COLO668 (cell line): ENCODE measurements at regions not wholly inside any gene's neighbourhood (a gene's known extent, or its start where the extent isn't known, plus 50 kb on each side); places are given as distances from the start of the nearest gene placed in this dataset.

Experiments used
- DNase-seq: peaks from one replicate; lab custom pipeline; 2025; ENCODE audit not compliant: unreplicated experiment; lab: John Stamatoyannopoulos, UW

- DNase-seq: peak; percentile 63
These were observed 109.7 kb downstream of the B3GNT2 start for GRCh38 chr2:62305421-62306176.

- peak; percentile 93 for DNase-seq
These were observed 108.8 kb downstream of the B3GNT2 start for GRCh38 chr2:62304429-62305417.

- DNase-seq: no peak
These were observed 107.9 kb downstream of the B3GNT2 start for GRCh38 chr2:62303788-62304187.

- DNase-seq: no peak
These were observed 106.9 kb downstream of the B3GNT2 start for GRCh38 chr2:62302631-62303435.

- no peak for DNase-seq
These were observed 105.0 kb downstream of the B3GNT2 start for GRCh38 chr2:62300925-62301324.

- DNase-seq: no peak
These were observed 101.7 kb downstream of the B3GNT2 start for GRCh38 chr2:62297624-62298010.

GRCh38 chr2:62296832-62297623 lies 101.1 kb downstream of the B3GNT2 start:
- DNase-seq: no peak

GRCh38 chr2:62296034-62296831 lies 100.3 kb downstream of the B3GNT2 start:
- DNase-seq: no peak

GRCh38 chr2:62293490-62294271 lies 97.8 kb downstream of the B3GNT2 start:
- DNase-seq: peak; percentile 88

GRCh38 chr2:62293151-62293489 lies 97.2 kb downstream of the B3GNT2 start:
- no peak for DNase-seq

GRCh38 chr2:62292190-62292589 lies 96.3 kb downstream of the B3GNT2 start:
- DNase-seq: no peak

GRCh38 chr2:62291517-62292137 lies 95.7 kb downstream of the B3GNT2 start:
- no peak for DNase-seq

- no peak for DNase-seq
These were observed 95.1 kb downstream of the B3GNT2 start for GRCh38 chr2:62291052-62291451.

- peak; percentile 99 for DNase-seq
These were observed 92.3 kb downstream of the B3GNT2 start for GRCh38 chr2:62287899-62288880.

- no peak for DNase-seq
These were observed 91.4 kb downstream of the B3GNT2 start for GRCh38 chr2:62287282-62287681.

GRCh38 chr2:62286089-62286785 lies 90.3 kb downstream of the B3GNT2 start:
- no peak for DNase-seq

GRCh38 chr2:62284980-62285379 lies 89.1 kb downstream of the B3GNT2 start:
- DNase-seq: no peak
